HG03025 (cell line): ENCODE measurements at regions not wholly inside any gene's neighbourhood (a gene's known extent, or its start where the extent isn't known, plus 50 kb on each side); places are given as distances from the start of the nearest gene placed in this dataset.
A peak's percentile ranks its signal among the peaks of the same experiment; 100 is the strongest.
"Not testable (repeated sequence)": the region's sequence is repeated elsewhere in the genome, so short reads cannot be mapped to it uniquely, and the experiment has no call there.

Source experiments
- ATAC-seq: cut with Tn5 transposase; IDR thresholded peaks from one replicate; pipeline ENCODE4 v1.9.1; 2021; ENCODE audit warnings: mild to moderate bottlenecking, moderate library complexity; ENCODE audit not compliant: unreplicated experiment, low FRiP score

DNA sequence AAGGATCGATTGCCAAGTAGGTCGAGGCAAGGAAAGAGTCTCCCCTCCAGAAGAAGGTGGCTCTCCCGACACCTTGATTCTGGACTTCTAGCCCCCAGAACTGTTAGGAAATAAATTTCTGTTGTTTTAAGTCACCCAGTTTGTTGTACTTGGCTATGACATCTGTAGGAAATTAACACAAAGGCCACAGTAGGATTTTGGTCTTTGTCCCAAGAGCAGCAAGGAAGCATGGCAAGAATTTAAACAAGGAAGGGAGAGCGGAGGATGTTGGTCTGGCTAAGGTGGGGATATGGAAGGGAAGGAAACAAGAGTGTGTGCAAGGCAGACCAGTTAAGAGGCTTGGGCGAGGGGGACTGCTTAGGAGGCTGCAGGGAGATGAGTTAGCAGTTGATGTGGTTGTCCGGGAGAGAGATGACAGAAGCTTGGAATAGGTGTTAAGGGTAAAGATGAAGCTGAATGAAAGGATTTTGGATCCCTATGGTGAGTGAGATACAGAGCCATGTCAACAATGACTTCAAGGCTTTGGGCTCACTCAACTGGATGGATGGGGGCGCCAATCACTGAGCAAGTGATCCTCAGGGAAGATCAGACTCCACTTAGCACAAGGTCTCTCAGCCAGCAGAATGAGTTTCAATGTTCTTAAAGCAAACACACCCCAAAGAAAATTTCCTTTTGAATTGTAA, 140.5 kb upstream of the ZNF217 start:
- no peak for ATAC-seq

- no peak for ATAC-seq
Observed at GRCh38 chr20:53731595-53731994, 138.0 kb upstream of the ZNF217 start.

DNA sequence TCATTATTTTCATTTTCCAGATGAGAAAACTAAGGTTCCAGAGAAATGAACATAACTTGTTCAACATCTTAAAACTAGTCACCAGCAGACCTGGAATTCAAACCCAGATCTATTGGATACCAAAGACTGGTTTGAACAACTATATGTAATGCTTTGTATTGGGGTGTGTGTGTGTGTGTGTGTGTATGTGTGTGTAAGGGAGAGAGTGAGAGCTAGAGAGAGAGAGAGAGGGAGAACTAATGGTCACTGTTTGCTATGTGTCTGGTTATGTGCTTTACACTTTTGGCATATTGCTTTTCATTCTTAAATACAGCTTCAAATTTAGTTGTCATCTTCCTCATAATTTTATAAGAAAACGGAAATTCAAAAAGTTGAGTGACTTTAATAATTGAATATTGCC, 134.7 kb upstream of the ZNF217 start:
- no peak for ATAC-seq

- ATAC-seq, result not testable (repeated sequence)
Observed at GRCh38 chr20:53727239-53727638, 133.6 kb upstream of the ZNF217 start.

GRCh38 chr20:53725575-53725970, 131.9 kb upstream of the ZNF217 start:
- ATAC-seq, result no peak

DNA sequence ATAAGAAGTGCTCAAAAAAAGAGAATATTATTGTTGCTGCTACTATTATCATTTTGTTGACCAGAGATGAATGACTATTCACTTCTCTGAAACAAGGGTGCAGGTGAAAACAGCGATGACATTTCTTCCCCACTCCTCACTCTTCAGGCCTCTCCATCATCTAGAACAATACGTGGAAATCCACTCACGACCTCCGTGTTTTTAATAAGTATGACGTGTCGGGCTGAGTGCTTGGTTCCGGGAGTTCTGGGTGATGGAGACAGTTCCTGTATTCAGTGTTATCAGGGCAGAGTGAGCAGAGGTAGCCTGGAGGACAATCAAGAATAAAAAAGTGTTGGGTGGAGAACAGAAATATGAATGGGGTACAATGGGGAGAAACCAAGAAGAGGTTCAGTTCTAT, 130.0 kb upstream of the ZNF217 start:
- ATAC-seq, result no peak

DNA sequence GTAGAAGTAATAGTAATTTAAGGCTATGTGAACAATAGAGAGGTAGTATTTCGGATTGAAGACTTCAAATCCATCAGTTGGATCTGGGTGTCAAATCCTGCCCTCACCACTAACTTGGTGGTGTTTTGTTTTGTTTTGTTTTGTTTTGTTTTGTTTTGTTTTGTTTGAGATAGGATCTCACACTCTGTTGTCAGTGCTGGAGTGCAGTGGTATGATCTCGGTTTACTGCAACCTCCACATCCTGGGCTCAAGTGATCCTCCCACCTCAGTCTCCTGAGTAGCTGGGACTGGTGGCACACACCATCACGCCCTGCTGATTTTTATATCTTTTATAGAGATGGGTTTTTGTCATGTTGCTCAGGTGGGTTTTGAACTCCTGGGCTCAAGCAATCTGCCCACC, 129.4 kb upstream of the ZNF217 start:
- no peak for ATAC-seq

- no peak for ATAC-seq
Observed at GRCh38 chr20:53722515-53723036, 128.9 kb upstream of the ZNF217 start.

GRCh38 chr20:53721445-53721963, 127.9 kb upstream of the ZNF217 start:
- not testable (repeated sequence) for ATAC-seq

- ATAC-seq, result not testable (repeated sequence)
Observed at GRCh38 chr20:53719171-53719803, 125.6 kb upstream of the ZNF217 start.

GRCh38 chr20:53718142-53719021, 124.7 kb upstream of the ZNF217 start:
- no peak for ATAC-seq

GRCh38 chr20:53716395-53716794, 122.8 kb upstream of the ZNF217 start:
- ATAC-seq, result no peak

DNA sequence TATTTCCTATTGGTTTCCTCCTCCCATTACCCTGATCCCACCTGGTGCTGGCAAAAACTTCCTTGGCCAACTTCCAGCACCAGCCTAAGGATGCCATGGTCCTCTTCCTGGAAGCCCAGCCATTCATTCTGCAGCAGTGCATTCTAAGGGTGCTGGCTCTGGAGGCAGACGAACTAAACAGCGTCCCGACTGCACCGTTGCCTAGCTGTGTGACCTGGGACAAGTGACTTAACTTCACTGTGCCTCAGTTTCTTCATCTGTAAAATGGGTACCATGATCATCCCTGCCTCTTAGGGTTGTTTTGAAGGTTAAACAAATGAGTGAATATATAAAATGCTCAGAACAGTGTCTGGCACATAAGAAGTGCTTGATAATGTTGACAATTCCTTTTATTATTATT, 120.9 kb upstream of the ZNF217 start:
- no peak for ATAC-seq

- ATAC-seq, result no peak
Observed at GRCh38 chr20:53713328-53714056, 119.9 kb upstream of the ZNF217 start.

DNA sequence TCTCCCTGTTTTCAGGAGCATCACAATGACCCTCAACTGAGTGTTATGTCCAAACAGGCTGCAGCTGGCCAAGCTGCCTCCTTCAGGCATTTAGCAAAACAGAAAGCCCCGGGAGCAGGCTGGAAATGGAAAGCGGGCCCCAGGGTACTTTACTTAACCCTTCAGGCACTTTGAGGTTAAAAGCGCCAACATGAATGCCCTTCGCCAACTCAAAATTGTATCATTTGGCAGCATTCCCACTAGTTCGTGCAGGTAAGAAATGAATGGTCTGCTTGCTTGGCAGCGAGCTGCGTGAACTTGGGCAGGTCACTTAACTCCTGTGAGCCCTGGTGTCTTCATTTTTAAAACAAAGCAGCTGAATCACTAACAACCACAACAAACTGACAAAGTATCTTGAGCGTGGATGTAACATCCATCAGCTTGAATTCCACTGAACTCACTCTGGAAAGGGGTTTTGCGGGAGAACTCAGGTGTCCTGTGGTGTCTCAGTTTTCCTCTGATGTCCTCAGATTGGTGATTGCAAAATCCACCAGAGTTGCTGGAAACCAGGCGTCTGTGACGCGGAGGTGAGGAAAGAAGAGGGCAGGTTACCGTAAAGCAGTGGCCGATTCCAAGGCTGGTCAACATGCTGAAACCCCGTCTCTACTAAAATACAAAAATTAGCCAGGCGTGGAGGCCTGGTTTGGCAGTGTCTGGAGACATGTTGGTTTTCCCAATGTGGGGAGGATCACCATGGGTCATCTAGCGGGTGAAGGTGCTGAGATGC, 118.8 kb upstream of the ZNF217 start:
- no peak for ATAC-seq

DNA sequence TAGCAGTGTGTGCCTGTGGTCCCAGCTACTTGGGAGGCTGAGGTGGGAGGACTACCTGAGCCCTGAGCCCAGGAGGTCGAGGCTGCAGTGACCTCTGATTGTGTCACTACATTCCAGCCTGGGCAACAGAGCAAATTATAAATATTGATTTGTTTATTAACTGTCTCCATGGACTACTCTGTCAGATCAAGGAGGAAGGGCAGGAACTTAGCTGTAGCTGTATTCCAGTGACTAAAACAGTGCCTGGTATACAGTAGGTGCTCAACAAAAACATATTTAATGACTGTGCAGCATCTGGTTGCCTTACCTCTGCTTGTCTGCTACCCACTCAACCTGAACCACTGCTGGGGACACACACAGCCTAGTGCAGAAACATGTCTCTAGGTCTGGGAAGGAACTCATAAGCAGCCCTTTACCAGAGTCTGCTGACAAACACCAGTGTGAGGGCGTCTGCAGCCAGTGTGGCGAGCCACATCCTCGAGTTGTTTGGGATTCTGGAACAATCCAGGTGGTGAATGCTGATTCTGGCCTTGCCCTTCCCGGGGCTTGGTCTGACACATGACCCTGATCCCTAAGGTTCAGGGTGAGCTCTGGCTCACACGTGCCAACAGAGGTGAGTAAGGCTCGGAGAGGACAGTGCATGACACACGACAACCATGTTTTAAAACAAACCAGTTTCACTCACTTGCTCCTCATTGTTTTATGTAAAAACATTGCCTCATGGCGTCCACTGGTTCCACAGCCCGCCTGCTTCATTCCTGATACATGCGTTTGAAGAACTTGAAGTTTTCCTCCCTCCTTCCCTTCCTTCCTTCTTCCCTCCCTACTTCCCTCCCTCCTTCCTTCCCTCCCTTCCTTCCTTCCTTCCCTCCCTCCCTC, 117.9 kb upstream of the ZNF217 start:
- ATAC-seq, result no peak

- peak; percentile 48 for ATAC-seq
Observed at GRCh38 chr20:53708129-53708968, 114.7 kb upstream of the ZNF217 start.
